ENCODE measurements at regions not wholly inside any gene's neighbourhood (a gene's known extent, or its start where the extent isn't known, plus 50 kb on each side); places are given as distances from the start of the nearest gene placed in this dataset.

GRCh38 chr15:46894644-46895043 is 822.7 kb upstream of the SEMA6D start:
- Histone ChIP-seq H4K20me1 (ENCODE audit: insufficient read depth, low read length) (no peaks in the 10 kb centered on the region), H3K4me1 (ENCODE audit: insufficient read depth, low read length, poor library complexity, severe bottlenecking) (no peaks in the 10 kb centered on the region), H3K79me2 (ENCODE audit: insufficient read depth, low read depth, low read length) (no peaks in the 10 kb centered on the region), H3K27ac (ENCODE audit: low read depth, low read length, poor library complexity, severe bottlenecking) (no peak overlapping the region), H3K4me3 (ENCODE audit: low read depth, low read length, poor library complexity, severe bottlenecking) (no peak overlapping the region), H2AFZ (ENCODE audit: low read length) (no peak overlapping the region), H3K36me3 (ENCODE audit: insufficient read depth, low read length) (no peaks in the 10 kb centered on the region), H3K9me2 (ENCODE audit: insufficient read depth, low read length) (no peaks in the 10 kb centered on the region), H3K4me2 (ENCODE audit: low read length) (no peak overlapping the region), H3K9me3 (ENCODE audit: low read length) (no peaks in the 10 kb centered on the region)
- no peak for TF ChIP-seq CTCF (conservative IDR thresholded peaks at IDR 0.05; ENCODE audit: low read length)
- no peak for TF ChIP-seq EZH2phosphoT487 (IDR thresholded peaks at IDR 0.05; ENCODE audit: borderline replicate concordance, low read depth, low read length)
- no peak for DNase-seq (ENCODE audit: low spot score)
- intact Hi-C loops (cut with micrococcal nuclease; ENCODE audit: unreplicated experiment): no loop called here
- POLR2A ChIA-PET: no interaction called here
- BruUV-seq (replicated peaks): no TSS peak
- CTCF ChIA-PET (ENCODE audit: unreplicated experiment): no interaction called here

- no TSS peak for BruUV-seq (replicated peaks)
- intact Hi-C loops (cut with micrococcal nuclease; ENCODE audit: unreplicated experiment): no loop called here
Measured at GRCh38 chr15:46897266-46897665, 820.0 kb upstream of the SEMA6D start.

GRCh38 chr15:46901001-46901400 is 816.3 kb upstream of the SEMA6D start:
- H3K4me2 ChIP-seq (ENCODE audit: low read length): no peak overlapping the region
- H4K20me1 ChIP-seq (ENCODE audit: insufficient read depth, low read length): no peaks in the 10 kb centered on the region
- H3K79me2 ChIP-seq (ENCODE audit: insufficient read depth, low read depth, low read length): no peaks in the 10 kb centered on the region
- ChIA-PET POLR2A (no interaction called here), CTCF (ENCODE audit: unreplicated experiment) (no interaction called here)
- no peak overlapping the region for H3K4me3 ChIP-seq (ENCODE audit: low read depth, low read length, poor library complexity, severe bottlenecking)
- H3K36me3 ChIP-seq (ENCODE audit: insufficient read depth, low read length): no peaks in the 10 kb centered on the region
- BruUV-seq (replicated peaks): no TSS peak
- no peak for DNase-seq (ENCODE audit: low spot score)
- no peaks in the 10 kb centered on the region for H3K9me3 ChIP-seq (ENCODE audit: low read length)
- no peak overlapping the region for H2AFZ ChIP-seq (ENCODE audit: low read length)
- TF ChIP-seq EZH2phosphoT487 (IDR thresholded peaks at IDR 0.05; ENCODE audit: borderline replicate concordance, low read depth, low read length) (no peak), CTCF (conservative IDR thresholded peaks at IDR 0.05; ENCODE audit: low read length) (no peak)
- no peaks in the 10 kb centered on the region for H3K4me1 ChIP-seq (ENCODE audit: insufficient read depth, low read length, poor library complexity, severe bottlenecking)
- intact Hi-C loops (cut with micrococcal nuclease; ENCODE audit: unreplicated experiment): no loop called here
- no peaks in the 10 kb centered on the region for H3K9me2 ChIP-seq (ENCODE audit: insufficient read depth, low read length)
- H3K27ac ChIP-seq (ENCODE audit: low read depth, low read length, poor library complexity, severe bottlenecking): no peak overlapping the region

More at GRCh38 chr15:46897266-46897665, 820.0 kb upstream of the SEMA6D start:
- Histone ChIP-seq H3K9me3 (ENCODE audit: low read length) (no peaks in the 10 kb centered on the region), H3K4me2 (ENCODE audit: low read length) (no peak overlapping the region), H2AFZ (ENCODE audit: low read length) (no peak overlapping the region), H4K20me1 (ENCODE audit: insufficient read depth, low read length) (no peaks in the 10 kb centered on the region), H3K4me1 (ENCODE audit: insufficient read depth, low read length, poor library complexity, severe bottlenecking) (no peaks in the 10 kb centered on the region), H3K36me3 (ENCODE audit: insufficient read depth, low read length) (no peaks in the 10 kb centered on the region), H3K4me3 (ENCODE audit: low read depth, low read length, poor library complexity, severe bottlenecking) (no peak overlapping the region), H3K9me2 (ENCODE audit: insufficient read depth, low read length) (no peaks in the 10 kb centered on the region), H3K79me2 (ENCODE audit: insufficient read depth, low read depth, low read length) (no peaks in the 10 kb centered on the region), H3K27ac (ENCODE audit: low read depth, low read length, poor library complexity, severe bottlenecking) (no peak overlapping the region)
- TF ChIP-seq CTCF (conservative IDR thresholded peaks at IDR 0.05; ENCODE audit: low read length) (no peak), EZH2phosphoT487 (IDR thresholded peaks at IDR 0.05; ENCODE audit: borderline replicate concordance, low read depth, low read length) (no peak)
- ChIA-PET CTCF (ENCODE audit: unreplicated experiment) (no interaction called here), POLR2A (no interaction called here)
- DNase-seq (ENCODE audit: low spot score): no peak

Data from OCI-LY7 (cell line).